Ishikawa (cell line): ENCODE measurements at regions not wholly inside any gene's neighbourhood (a gene's known extent, or its start where the extent isn't known, plus 50 kb on each side); places are given as distances from the start of the nearest gene placed in this dataset.
A peak's percentile ranks its signal among the peaks of the same experiment; 100 is the strongest.

ENCODE experiments used
- CEBPB ChIP-seq: IDR thresholded peaks from 2 replicates; pipeline ENCODE4 v1.6.1; 2012
- CREB1 ChIP-seq: IDR thresholded peaks from 2 replicates; pipeline ENCODE4 v1.6.1; 2012; ENCODE audit warnings: low read depth
- EGR1 ChIP-seq: IDR thresholded peaks from 2 replicates; pipeline ENCODE4 v1.6.1; 2012
- EP300 ChIP-seq: IDR thresholded peaks from 2 replicates; pipeline ENCODE4 v1.6.1; 2012; ENCODE audit warnings: borderline replicate concordance
- FOXM1 ChIP-seq: IDR thresholded peaks from 2 replicates; pipeline ENCODE4 v1.6.1; 2012; ENCODE audit warnings: low read depth, borderline replicate concordance
- MAX ChIP-seq: IDR thresholded peaks from 2 replicates; pipeline ENCODE4 v1.6.1; 2012
- NFIC ChIP-seq: IDR thresholded peaks from 2 replicates; pipeline ENCODE4 v1.6.1; 2012
- RAD21 ChIP-seq: IDR thresholded peaks from 2 replicates; pipeline ENCODE4 v1.6.1; 2012; ENCODE audit warnings: low read depth
- REST ChIP-seq: IDR thresholded peaks from 2 replicates; pipeline ENCODE4 v1.6.1; 2012; ENCODE audit warnings: low read depth, mild to moderate bottlenecking
- TAF1 ChIP-seq: IDR thresholded peaks from 2 replicates; pipeline ENCODE4 v1.6.1; 2012; ENCODE audit warnings: low read depth, mild to moderate bottlenecking
- TCF12 ChIP-seq: IDR thresholded peaks from 2 replicates; pipeline ENCODE4 v1.6.1; 2012; ENCODE audit warnings: low read depth
- TEAD4 ChIP-seq: IDR thresholded peaks from 2 replicates; pipeline ENCODE4 v1.6.1; 2012
- YY1 ChIP-seq: IDR thresholded peaks from 2 replicates; pipeline ENCODE4 v1.6.1; 2012; ENCODE audit warnings: low read depth
- ZBTB7A ChIP-seq: IDR thresholded peaks from 2 replicates; pipeline ENCODE4 v1.6.1; 2012; ENCODE audit warnings: low read depth
- TF ChIP-seq, protein P1 (sequence below): IDR thresholded peaks from 2 replicates; pipeline ENCODE4 v1.6.1; 2012

DNA sequence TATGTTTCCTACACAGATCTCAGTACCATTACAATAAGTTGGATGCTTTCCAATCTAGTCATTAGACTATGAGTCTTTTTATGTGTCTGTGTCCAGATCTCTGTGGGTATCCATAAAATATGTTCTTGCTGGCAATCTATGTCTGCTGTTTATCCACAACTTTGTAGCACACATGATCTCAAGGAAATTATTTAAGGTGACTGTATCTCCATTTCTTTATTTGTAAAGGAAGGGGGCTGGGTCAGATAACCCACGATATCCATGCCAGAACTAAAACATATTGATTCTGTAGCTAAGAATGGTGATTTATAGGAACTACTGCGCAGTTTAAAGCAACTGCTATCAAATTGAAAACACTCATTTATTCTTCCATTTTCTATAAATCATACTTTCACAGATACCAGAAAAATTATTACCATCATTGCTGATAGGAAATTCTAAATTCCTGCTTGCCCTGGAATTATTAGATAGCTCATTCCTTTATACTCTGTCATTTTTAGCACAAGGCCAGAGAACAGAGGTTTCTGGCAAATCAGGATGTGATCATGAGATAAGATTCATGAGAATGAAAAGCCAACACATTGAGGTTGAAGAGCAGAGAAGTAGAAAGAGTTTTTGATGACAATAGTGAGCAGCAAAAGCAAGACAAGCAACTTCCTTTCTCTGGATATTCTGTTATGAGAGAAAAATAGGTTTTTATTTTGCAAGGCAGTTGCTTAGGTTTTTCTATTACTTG lies 851.4 kb upstream of the CITED2 start:
- TF ChIP-seq CEBPB (no peak), MAX (no peak), EGR1 (no peak), NFIC (no peak), REST (no peak), FOXM1 (no peak), YY1 (no peak), ZBTB7A (no peak), TCF12 (no peak), RAD21 (no peak), EP300 (no peak)
- TF ChIP-seq, protein P1, sequence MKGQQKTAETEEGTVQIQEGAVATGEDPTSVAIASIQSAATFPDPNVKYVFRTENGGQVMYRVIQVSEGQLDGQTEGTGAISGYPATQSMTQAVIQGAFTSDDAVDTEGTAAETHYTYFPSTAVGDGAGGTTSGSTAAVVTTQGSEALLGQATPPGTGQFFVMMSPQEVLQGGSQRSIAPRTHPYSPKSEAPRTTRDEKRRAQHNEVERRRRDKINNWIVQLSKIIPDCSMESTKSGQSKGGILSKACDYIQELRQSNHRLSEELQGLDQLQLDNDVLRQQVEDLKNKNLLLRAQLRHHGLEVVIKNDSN: no peak

- TF ChIP-seq NFIC: no peak
- TF ChIP-seq, protein P1: no peak
- no peak for TF ChIP-seq YY1
- TF ChIP-seq EGR1: no peak
- TF ChIP-seq TAF1: no peak
- TF ChIP-seq MAX: no peak
- TF ChIP-seq RAD21: no peak
- TF ChIP-seq CEBPB: no peak
- no peak for TF ChIP-seq ZBTB7A
- TF ChIP-seq REST: no peak
- no peak for TF ChIP-seq TEAD4
- no peak for TF ChIP-seq FOXM1
- no peak for TF ChIP-seq EP300
- TF ChIP-seq TCF12: no peak
- no peak for TF ChIP-seq CREB1
Observed at GRCh38 chr6:140217283-140217682, 842.8 kb upstream of the CITED2 start.

GRCh38 chr6:140209775-140210174 lies 835.3 kb upstream of the CITED2 start:
- no peak for TF ChIP-seq REST

- TF ChIP-seq TEAD4 (peak; percentile 20; the same call in 1 of the 2 replicates), EP300 (peak; percentile 51; the same call in 1 of the 2 replicates), NFIC (peak; percentile 80), FOXM1 (no peak)
Observed at GRCh38 chr6:140208286-140208685, 833.8 kb upstream of the CITED2 start.
